Psoas muscle (tissue), 7 donors: ENCODE measurements at regions not wholly inside any gene's neighbourhood (a gene's known extent, or its start where the extent isn't known, plus 50 kb on each side); places are given as distances from the start of the nearest gene placed in this dataset.
A peak's percentile ranks its signal among the peaks of the same experiment; 100 is the strongest.

ENCODE experiments used
- ATAC-seq, 4 donors: fragments of 200-7000 bp; cut with Tn5 transposase; one replicate each; pipeline ENCODE4 v1.9.1; 2020; ENCODE audit warnings: moderate library complexity in 3 of 4, mild to moderate bottlenecking in 2 of 4
- DNase-seq, 2 donors: peaks; one replicate each; pipeline ENCODE4 v3.0.0-alpha.2; 2020
- H3K27ac ChIP-seq: fragments of 200-600 bp; one replicate; pipeline ENCODE4 v1.8.0; 2022
- H3K27me3 ChIP-seq, 3 donors: fragments of 200-600 bp in 1 of 3; one replicate each; pipeline versions ENCODE4 v1.6.1 to v1.8.0; 2013 to 2022; ENCODE audit warnings: low read length in 2 of 3, mild to moderate bottlenecking in 2 of 3, moderate library complexity in 1 of 3; ENCODE audit not compliant: insufficient read depth in 3 of 3
- H3K36me3 ChIP-seq, 2 donors: fragments of 200-600 bp in 1 of 2; one replicate each; pipeline versions ENCODE4 v1.6.1 to v1.8.0; 2013 to 2022; ENCODE audit warnings: low read depth in 1 of 2, mild to moderate bottlenecking in 1 of 2, moderate library complexity in 1 of 2; ENCODE audit not compliant: insufficient read depth in 1 of 2
- H3K4me1 ChIP-seq: fragments of 200-600 bp; one replicate; pipeline ENCODE4 v1.8.0; 2022
- H3K4me3 ChIP-seq: fragments of 200-600 bp; one replicate; pipeline ENCODE4 v1.8.0; 2022; ENCODE audit warnings: mild to moderate bottlenecking
- H3K9me3 ChIP-seq: fragments of 200-600 bp; one replicate; pipeline ENCODE4 v1.8.0; 2022
- WGBS, 3 donors: extraction: QIAGEN DNeasy Blood & Tissue Kit; methylation state at CpG; one replicate each; pipeline versions ENCODE4 v1.1.6 to v1.1.7; 2013; 5-methylcytosine and 5-hydroxymethylcytosine counted together
- intact Hi-C, 2 donors: fragments of 100-400 bp; cut with DNase I; formaldehyde crosslinking; loops; one replicate each; pipeline versions ENCODE4 v1.11.0 to v1.14.2; 2022
- TF ChIP-seq, protein P1 (sequence below): fragments of 200-600 bp; IDR thresholded peaks from one replicate; pipeline ENCODE4 v1.8.0; 2022; ENCODE audit warnings: antibody characterized with exemption
- donor health status: healthy with polysubstance abuse.
- donor health status: DM: no; HTN: no; CAD: no; lungs with moderate emphysema.
- donor health status: Bipolar disorder and iron deficiency.
- donor health status: healthy.
- donor health status: DM: yes; HTN: yes; CAD: no.
- donor health status: DM: no; HTN: no; CAD: no.
- donor health status: DM: yes; HTN: yes; CAD: no.

DNA sequence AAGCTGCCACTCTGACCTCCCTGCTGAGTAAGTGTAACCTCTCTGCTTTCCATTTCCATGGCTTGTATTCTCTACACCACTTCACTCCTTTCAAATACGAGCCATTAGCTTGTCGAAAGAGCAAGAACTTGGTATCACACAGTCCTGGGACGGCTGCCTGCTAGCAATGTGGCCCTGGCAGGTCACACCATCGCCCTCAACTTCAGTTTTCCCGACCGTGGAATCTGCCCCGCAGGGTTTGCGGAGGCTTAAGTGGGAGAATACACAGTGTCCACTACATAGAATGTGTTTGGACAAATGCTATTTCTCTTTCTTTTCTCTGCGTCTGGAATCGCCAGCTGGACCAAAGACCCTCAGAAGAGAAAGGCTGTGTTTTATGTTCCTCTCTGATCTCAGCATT lies 78.6 kb upstream of the STOX2 start:
- TF ChIP-seq, protein P1, sequence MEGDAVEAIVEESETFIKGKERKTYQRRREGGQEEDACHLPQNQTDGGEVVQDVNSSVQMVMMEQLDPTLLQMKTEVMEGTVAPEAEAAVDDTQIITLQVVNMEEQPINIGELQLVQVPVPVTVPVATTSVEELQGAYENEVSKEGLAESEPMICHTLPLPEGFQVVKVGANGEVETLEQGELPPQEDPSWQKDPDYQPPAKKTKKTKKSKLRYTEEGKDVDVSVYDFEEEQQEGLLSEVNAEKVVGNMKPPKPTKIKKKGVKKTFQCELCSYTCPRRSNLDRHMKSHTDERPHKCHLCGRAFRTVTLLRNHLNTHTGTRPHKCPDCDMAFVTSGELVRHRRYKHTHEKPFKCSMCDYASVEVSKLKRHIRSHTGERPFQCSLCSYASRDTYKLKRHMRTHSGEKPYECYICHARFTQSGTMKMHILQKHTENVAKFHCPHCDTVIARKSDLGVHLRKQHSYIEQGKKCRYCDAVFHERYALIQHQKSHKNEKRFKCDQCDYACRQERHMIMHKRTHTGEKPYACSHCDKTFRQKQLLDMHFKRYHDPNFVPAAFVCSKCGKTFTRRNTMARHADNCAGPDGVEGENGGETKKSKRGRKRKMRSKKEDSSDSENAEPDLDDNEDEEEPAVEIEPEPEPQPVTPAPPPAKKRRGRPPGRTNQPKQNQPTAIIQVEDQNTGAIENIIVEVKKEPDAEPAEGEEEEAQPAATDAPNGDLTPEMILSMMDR = no peak
- no peak overlapping the region for H3K27ac ChIP-seq
- DNase-seq = no peak
- intact Hi-C loops = no loop called here
- no peaks in the 10 kb centered on the region for H3K36me3 ChIP-seq
- 87 to 93% (median 91%) methylated on average over 10 of the region's 10 CpGs for WGBS, 3 donors
- ATAC-seq = no peak
- no peak overlapping the region for H3K4me3 ChIP-seq
- no peaks in the 10 kb centered on the region for H3K27me3 ChIP-seq
- H3K9me3 ChIP-seq = no peaks in the 10 kb centered on the region
- H3K4me1 ChIP-seq = no peaks in the 10 kb centered on the region

DNA sequence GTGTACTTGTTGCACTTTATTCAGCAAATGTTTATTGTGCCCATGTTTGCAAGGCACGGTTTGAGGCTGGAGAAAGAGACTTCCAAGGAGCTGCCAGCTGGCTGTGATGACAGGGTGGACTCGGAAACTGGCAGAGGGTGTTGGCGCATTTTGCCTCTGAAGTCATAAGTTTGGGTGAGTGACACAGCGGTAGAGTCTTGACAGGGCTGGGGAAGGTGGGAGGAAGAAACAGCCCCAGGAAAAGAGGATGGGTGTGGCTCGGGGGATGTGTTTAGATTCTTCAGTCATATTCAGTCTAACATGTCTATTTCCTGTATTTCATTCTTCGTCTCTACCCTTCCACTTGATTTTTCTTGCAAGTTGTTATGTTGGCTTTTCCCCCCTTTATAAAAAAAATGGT lies 77.0 kb upstream of the STOX2 start:
- Histone ChIP-seq H3K4me1 (no peaks in the 10 kb centered on the region), H3K27ac (no peak overlapping the region), H3K4me3 (no peak overlapping the region), H3K27me3 (no peaks in the 10 kb centered on the region), H3K36me3 (no peaks in the 10 kb centered on the region), H3K9me3 (no peaks in the 10 kb centered on the region)
- intact Hi-C loops = no loop called here
- TF ChIP-seq, protein P1 = no peak
- no peak for DNase-seq
- WGBS, 3 donors = 31 to 46% (median 32%) methylated on average over 6 of the region's 6 CpGs
- no peak for ATAC-seq

- intact Hi-C loops = no loop called here
- DNase-seq (no peak), ATAC-seq (no peak)
- TF ChIP-seq, protein P1 = no peak
- Histone ChIP-seq H3K9me3 (no peaks in the 10 kb centered on the region), H3K27ac (no peak overlapping the region), H3K27me3 (no peaks in the 10 kb centered on the region), H3K4me1 (no peaks in the 10 kb centered on the region), H3K36me3 (no peaks in the 10 kb centered on the region), H3K4me3 (no peak overlapping the region)
- WGBS, 3 donors = 60 to 70% (median 65%) methylated on average over 3 of the region's 3 CpGs
These were observed 76.3 kb upstream of the STOX2 start for GRCh38 chr4:183828839-183829238.

- Histone ChIP-seq H3K36me3 (no peaks in the 10 kb centered on the region), H3K4me1 (no peaks in the 10 kb centered on the region), H3K9me3 (no peaks in the 10 kb centered on the region), H3K27me3 (peaks cover 0 to 1% (median 0%) of the 10 kb centered on the region in 3 donors), H3K27ac (no peak overlapping the region), H3K4me3 (no peak overlapping the region)
- ATAC-seq = no peak
- intact Hi-C loops = no loop called here
- TF ChIP-seq, protein P1 = no peak
- DNase-seq = no peak
- WGBS, 3 donors = 32 to 46% (median 35%) methylated on average over 2 of the region's 2 CpGs
These were observed 74.6 kb upstream of the STOX2 start for GRCh38 chr4:183830438-183830985.

DNA sequence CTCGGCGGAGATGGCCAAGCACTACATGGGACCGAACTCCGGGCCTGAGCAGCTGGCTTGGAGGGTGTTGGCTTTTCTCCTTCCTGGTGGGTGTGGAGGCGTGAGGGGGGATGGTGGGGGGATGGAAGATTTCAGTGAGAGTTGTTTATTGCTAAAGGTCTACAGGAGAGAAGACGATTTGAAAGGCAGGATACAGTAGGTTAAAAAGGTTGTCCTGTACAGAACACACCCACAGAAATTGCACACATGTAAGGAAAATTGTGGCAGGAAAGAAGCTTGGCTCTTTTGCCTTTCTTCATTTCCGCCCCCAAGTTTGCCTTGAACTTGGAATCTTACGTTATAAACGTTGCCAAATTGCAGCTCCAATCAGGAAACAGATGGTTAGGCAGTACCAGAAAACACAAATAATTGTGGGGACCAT lies 74.1 kb upstream of the STOX2 start:
- DNase-seq = no peak
- H3K4me1 ChIP-seq = no peaks in the 10 kb centered on the region
- TF ChIP-seq, protein P1 = no peak

More for the DNA sequence above, 74.1 kb upstream of the STOX2 start:
- Histone ChIP-seq H3K9me3 (no peaks in the 10 kb centered on the region), H3K36me3 (no peaks in the 10 kb centered on the region), H3K27ac (no peak overlapping the region), H3K27me3 (peaks cover 0 to 1% (median 0%) of the 10 kb centered on the region in 3 donors), H3K4me3 (no peak overlapping the region)
- intact Hi-C loops = no loop called here
- ATAC-seq = peak in 3 of 4 donors; percentile 27 to 40 (median 34)
- 31 to 39% (median 32%) methylated on average over 8 to 9 of the region's 9 CpGs for WGBS, 3 donors
